ENCODE measurements at regions not wholly inside any gene's neighbourhood (a gene's known extent, or its start where the extent isn't known, plus 50 kb on each side); places are given as distances from the start of the nearest gene placed in this dataset.

DNA sequence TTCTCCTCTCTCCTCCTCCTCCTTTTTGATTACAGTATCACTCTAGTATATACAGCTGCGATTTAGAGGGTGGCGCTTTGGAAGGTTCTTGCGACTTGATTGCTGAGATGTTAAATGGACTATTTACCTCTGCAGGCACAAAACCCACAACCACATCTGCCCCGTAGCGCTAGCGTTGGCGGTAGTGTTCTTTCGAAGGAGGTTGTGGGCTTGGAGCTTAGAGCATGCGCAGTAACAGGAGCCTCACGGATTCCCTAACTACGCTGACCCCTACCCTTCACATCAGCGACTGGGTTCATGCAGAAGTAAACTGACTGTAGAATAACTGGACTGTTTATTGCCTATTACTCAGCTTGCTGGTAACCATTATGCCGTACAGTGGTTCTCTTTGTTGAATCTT lies 58.0 kb downstream of the CGGBP1 start:
- H2BK5ac ChIP-seq (ENCODE audit: low read depth, low read length, poor library complexity, severe bottlenecking), result no peak overlapping the region
- WGBS, result 57% methylated on average over 9 of the region's 13 CpGs

GRCh38 chr3:87997966-87998365 lies 60.8 kb downstream of the CGGBP1 start:
- Histone ChIP-seq H3K18ac (ENCODE audit: low read depth in 1 of 2, low read length in 2 of 2) (no peak overlapping the region), H3K4me1 (ENCODE audit: control insufficient read depth, insufficient read depth, low read depth, low read length) (no peaks in the 10 kb centered on the region), H3K27me3 (ENCODE audit: control insufficient read depth in 1 of 2, insufficient read depth in 1 of 2, low read length in 2 of 2) (no peaks in the 10 kb centered on the region), H2BK12ac (ENCODE audit: low read length in 2 of 2) (no peak overlapping the region), H3K4me2 (ENCODE audit: low read length, poor library complexity, severe bottlenecking) (no peak overlapping the region), H2BK15ac (ENCODE audit: low read depth, poor library complexity, severe bottlenecking) (no peak overlapping the region), H3K9ac (ENCODE audit: low read length) (no peak overlapping the region), H4K8ac (ENCODE audit: low read length) (no peak overlapping the region), H2AK5ac (ENCODE audit: low read length, severe bottlenecking) (no peak overlapping the region), H3K4me3 (ENCODE audit: insufficient read depth in 1 of 2, low read depth in 1 of 2, low read length in 2 of 2) (no peak overlapping the region), H3K79me1 (replicated peaks; ENCODE audit: low read length, poor library complexity, severe bottlenecking) (no peaks in the 10 kb centered on the region), H4K91ac (ENCODE audit: low read length) (no peak overlapping the region), H3K14ac (ENCODE audit: low read length in 2 of 2) (no peak overlapping the region), H3K9me3 (ENCODE audit: control insufficient read depth, low read length) (no peaks in the 10 kb centered on the region), H2BK5ac (ENCODE audit: low read depth, low read length, poor library complexity, severe bottlenecking) (no peak overlapping the region), H2AFZ (ENCODE audit: low read depth, low read length) (no peak overlapping the region), H2BK120ac (ENCODE audit: low read depth, low read length) (no peak overlapping the region), H3K23ac (ENCODE audit: low read length in 2 of 2) (no peak overlapping the region), H3K27ac (ENCODE audit: low read length, poor library complexity, severe bottlenecking) (no peak overlapping the region), H3K36me3 (ENCODE audit: control insufficient read depth in 1 of 2, insufficient read depth in 2 of 2, low read depth in 1 of 2, low read length in 2 of 2) (no peaks in the 10 kb centered on the region), H3K4ac (ENCODE audit: low read depth in 1 of 2, low read length in 2 of 2) (no peak overlapping the region)
- no peak for DNase-seq

More for the DNA sequence above, 58.0 kb downstream of the CGGBP1 start:
- Histone ChIP-seq H3K18ac (ENCODE audit: low read depth in 1 of 2, low read length in 2 of 2) (no peak overlapping the region), H3K14ac (ENCODE audit: low read length in 2 of 2) (no peak overlapping the region), H2BK120ac (ENCODE audit: low read depth, low read length) (no peak overlapping the region), H3K79me1 (replicated peaks; ENCODE audit: low read length, poor library complexity, severe bottlenecking) (no peaks in the 10 kb centered on the region), H3K4me2 (ENCODE audit: low read length, poor library complexity, severe bottlenecking) (peak overlapping the region; percentile 41), H3K27ac (ENCODE audit: low read length, poor library complexity, severe bottlenecking) (no peak overlapping the region), H3K4ac (ENCODE audit: low read depth in 1 of 2, low read length in 2 of 2) (no peak overlapping the region), H2AFZ (ENCODE audit: low read depth, low read length) (no peak overlapping the region), H3K27me3 (ENCODE audit: control insufficient read depth in 1 of 2, insufficient read depth in 1 of 2, low read length in 2 of 2) (no peaks in the 10 kb centered on the region), H3K23ac (ENCODE audit: low read length in 2 of 2) (no peak overlapping the region), H2BK12ac (ENCODE audit: low read length in 2 of 2) (no peak overlapping the region), H4K8ac (ENCODE audit: low read length) (no peak overlapping the region), H3K9me3 (ENCODE audit: control insufficient read depth, low read length) (no peaks in the 10 kb centered on the region), H3K9ac (ENCODE audit: low read length) (peak overlapping the region; percentile 66), H3K36me3 (ENCODE audit: control insufficient read depth in 1 of 2, insufficient read depth in 2 of 2, low read depth in 1 of 2, low read length in 2 of 2) (no peaks in the 10 kb centered on the region), H3K4me3 (ENCODE audit: insufficient read depth in 1 of 2, low read depth in 1 of 2, low read length in 2 of 2) (peak overlapping the region in 1 of 2 experiments; percentile 76), H2BK15ac (ENCODE audit: low read depth, poor library complexity, severe bottlenecking) (no peak overlapping the region), H3K4me1 (ENCODE audit: control insufficient read depth, insufficient read depth, low read depth, low read length) (no peaks in the 10 kb centered on the region), H2AK5ac (ENCODE audit: low read length, severe bottlenecking) (no peak overlapping the region), H4K91ac (ENCODE audit: low read length) (no peak overlapping the region)
- DNase-seq, result peak; percentile 7

- Histone ChIP-seq H3K4me3 (ENCODE audit: insufficient read depth in 1 of 2, low read depth in 1 of 2, low read length in 2 of 2) (no peak overlapping the region), H2BK12ac (ENCODE audit: low read length in 2 of 2) (no peak overlapping the region), H3K9me3 (ENCODE audit: control insufficient read depth, low read length) (no peaks in the 10 kb centered on the region), H4K8ac (ENCODE audit: low read length) (no peak overlapping the region), H4K91ac (ENCODE audit: low read length) (no peak overlapping the region), H2BK5ac (ENCODE audit: low read depth, low read length, poor library complexity, severe bottlenecking) (no peak overlapping the region), H2AK5ac (ENCODE audit: low read length, severe bottlenecking) (no peak overlapping the region), H3K27ac (ENCODE audit: low read length, poor library complexity, severe bottlenecking) (no peak overlapping the region), H3K4me2 (ENCODE audit: low read length, poor library complexity, severe bottlenecking) (no peak overlapping the region), H3K18ac (ENCODE audit: low read depth in 1 of 2, low read length in 2 of 2) (no peak overlapping the region), H3K14ac (ENCODE audit: low read length in 2 of 2) (no peak overlapping the region), H2BK15ac (ENCODE audit: low read depth, poor library complexity, severe bottlenecking) (no peak overlapping the region), H2BK120ac (ENCODE audit: low read depth, low read length) (no peak overlapping the region), H3K36me3 (ENCODE audit: control insufficient read depth in 1 of 2, insufficient read depth in 2 of 2, low read depth in 1 of 2, low read length in 2 of 2) (no peaks in the 10 kb centered on the region), H3K23ac (ENCODE audit: low read length in 2 of 2) (no peak overlapping the region), H2AFZ (ENCODE audit: low read depth, low read length) (no peak overlapping the region), H3K79me1 (replicated peaks; ENCODE audit: low read length, poor library complexity, severe bottlenecking) (no peaks in the 10 kb centered on the region), H3K9ac (ENCODE audit: low read length) (peak overlapping the region; percentile 18), H3K4me1 (ENCODE audit: control insufficient read depth, insufficient read depth, low read depth, low read length) (no peaks in the 10 kb centered on the region), H3K4ac (ENCODE audit: low read depth in 1 of 2, low read length in 2 of 2) (no peak overlapping the region), H3K27me3 (ENCODE audit: control insufficient read depth in 1 of 2, insufficient read depth in 1 of 2, low read length in 2 of 2) (no peaks in the 10 kb centered on the region)
- peak; percentile 6 for DNase-seq
- WGBS, result 92% methylated on average over 2 of the region's 4 CpGs
These were observed 61.5 kb downstream of the CGGBP1 start for GRCh38 chr3:87997298-87997697.

- Histone ChIP-seq H3K14ac (ENCODE audit: low read length in 2 of 2) (no peak overlapping the region), H2BK15ac (ENCODE audit: low read depth, poor library complexity, severe bottlenecking) (no peak overlapping the region), H3K36me3 (ENCODE audit: control insufficient read depth in 1 of 2, insufficient read depth in 2 of 2, low read depth in 1 of 2, low read length in 2 of 2) (no peaks in the 10 kb centered on the region), H2AK5ac (ENCODE audit: low read length, severe bottlenecking) (no peak overlapping the region), H3K23ac (ENCODE audit: low read length in 2 of 2) (no peak overlapping the region), H3K79me1 (replicated peaks; ENCODE audit: low read length, poor library complexity, severe bottlenecking) (no peaks in the 10 kb centered on the region), H3K4me3 (ENCODE audit: insufficient read depth in 1 of 2, low read depth in 1 of 2, low read length in 2 of 2) (no peak overlapping the region), H3K4me1 (ENCODE audit: control insufficient read depth, insufficient read depth, low read depth, low read length) (no peaks in the 10 kb centered on the region), H2AFZ (ENCODE audit: low read depth, low read length) (no peak overlapping the region), H3K27ac (ENCODE audit: low read length, poor library complexity, severe bottlenecking) (no peak overlapping the region), H3K4ac (ENCODE audit: low read depth in 1 of 2, low read length in 2 of 2) (no peak overlapping the region), H2BK5ac (ENCODE audit: low read depth, low read length, poor library complexity, severe bottlenecking) (no peak overlapping the region), H4K8ac (ENCODE audit: low read length) (no peak overlapping the region), H2BK120ac (ENCODE audit: low read depth, low read length) (no peak overlapping the region), H2BK12ac (ENCODE audit: low read length in 2 of 2) (no peak overlapping the region), H3K4me2 (ENCODE audit: low read length, poor library complexity, severe bottlenecking) (no peak overlapping the region), H3K18ac (ENCODE audit: low read depth in 1 of 2, low read length in 2 of 2) (no peak overlapping the region), H3K27me3 (ENCODE audit: control insufficient read depth in 1 of 2, insufficient read depth in 1 of 2, low read length in 2 of 2) (no peaks in the 10 kb centered on the region), H3K9ac (ENCODE audit: low read length) (peak overlapping the region; percentile 18), H3K9me3 (ENCODE audit: control insufficient read depth, low read length) (no peaks in the 10 kb centered on the region), H4K91ac (ENCODE audit: low read length) (no peak overlapping the region)
- WGBS, result 100% methylated on average over 1 of the region's 2 CpGs
- no peak for DNase-seq
These were observed 61.9 kb downstream of the CGGBP1 start for GRCh38 chr3:87996882-87997281.
